ENCODE measurements at regions not wholly inside any gene's neighbourhood (a gene's known extent, or its start where the extent isn't known, plus 50 kb on each side); places are given as distances from the start of the nearest gene placed in this dataset.

DNA sequence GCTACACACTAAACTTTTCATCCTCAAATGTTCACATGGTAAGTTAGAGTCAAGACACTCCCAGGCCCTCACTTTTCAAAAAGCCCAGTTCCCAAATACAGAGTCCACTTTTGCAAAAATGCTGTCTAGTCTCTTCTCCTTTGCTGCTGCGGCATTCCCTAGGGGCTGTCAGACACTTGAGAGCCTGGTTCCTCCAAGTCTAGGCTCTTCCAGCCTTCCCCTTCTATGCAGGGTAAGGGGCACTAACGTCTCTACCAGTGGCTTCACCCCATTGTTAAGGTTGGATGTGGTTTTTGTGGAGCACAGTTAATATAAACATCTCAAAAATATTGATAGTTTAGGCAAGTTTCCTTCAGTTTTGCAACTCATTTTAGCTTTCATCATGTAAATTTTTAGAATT, 181.5 kb downstream of the KIF18A start:
- TF ChIP-seq EZH2 (IDR thresholded peaks at IDR 0.05; ENCODE audit: insufficient read depth, poor library complexity, severe bottlenecking), result no peak
- TF ChIP-seq EZH2phosphoT487 (IDR thresholded peaks at IDR 0.05; ENCODE audit: insufficient read depth, low read depth), result no peak

Measured in GM23248 (cell line).